B cell (primary cell): ENCODE measurements at regions not wholly inside any gene's neighbourhood (a gene's known extent, or its start where the extent isn't known, plus 50 kb on each side); places are given as distances from the start of the nearest gene placed in this dataset.

Source experiments
- CTCF ChIP-seq: fragments of 200-600 bp; IDR thresholded peaks from one replicate; pipeline ENCODE4 v1.8.0; 2022; ENCODE audit warnings: antibody characterized with exemption, mild to moderate bottlenecking
- EZH2 ChIP-seq: IDR thresholded peaks from 2 replicates; pipeline ENCODE4 v1.6.1; 2012; ENCODE audit warnings: borderline replicate concordance, low read depth, mild to moderate bottlenecking, moderate library complexity, low read length; ENCODE audit not compliant: insufficient read depth, poor library complexity, severe bottlenecking

GRCh38 chr2:33707312-33707711, 108.2 kb upstream of the FAM98A start:
- TF ChIP-seq CTCF: no peak
- no peak for TF ChIP-seq EZH2
